OCI-M1 (cell line): ENCODE measurements at regions not wholly inside any gene's neighbourhood (a gene's known extent, or its start where the extent isn't known, plus 50 kb on each side); places are given as distances from the start of the nearest gene placed in this dataset.
"Not testable (repeated sequence)": the region's sequence is repeated elsewhere in the genome, so short reads cannot be mapped to it uniquely, and the experiment has no call there.

Experiments used
- DNase-seq: peaks from one replicate; lab custom pipeline; 2025; lab: John Stamatoyannopoulos, UW

DNA sequence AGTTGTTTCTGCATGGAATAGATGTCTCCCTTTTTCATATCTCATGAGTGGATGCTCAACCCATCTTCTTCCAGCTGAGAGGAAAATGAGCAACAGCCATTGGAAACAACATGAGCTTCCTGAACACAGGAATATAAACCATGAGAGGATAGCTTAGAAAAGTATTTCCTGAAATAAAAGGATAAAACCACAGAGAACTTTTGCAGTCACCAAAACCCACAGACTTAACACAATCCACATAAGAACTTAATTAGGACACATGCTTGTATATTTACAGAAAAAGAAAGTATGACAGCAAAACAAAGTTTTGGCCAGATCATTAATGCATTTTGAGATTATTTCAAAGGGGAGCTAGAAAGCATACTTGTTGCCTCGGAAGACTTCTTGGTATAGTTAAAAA is 180.5 kb upstream of the RASGRP1 start:
- no peak for DNase-seq

DNA sequence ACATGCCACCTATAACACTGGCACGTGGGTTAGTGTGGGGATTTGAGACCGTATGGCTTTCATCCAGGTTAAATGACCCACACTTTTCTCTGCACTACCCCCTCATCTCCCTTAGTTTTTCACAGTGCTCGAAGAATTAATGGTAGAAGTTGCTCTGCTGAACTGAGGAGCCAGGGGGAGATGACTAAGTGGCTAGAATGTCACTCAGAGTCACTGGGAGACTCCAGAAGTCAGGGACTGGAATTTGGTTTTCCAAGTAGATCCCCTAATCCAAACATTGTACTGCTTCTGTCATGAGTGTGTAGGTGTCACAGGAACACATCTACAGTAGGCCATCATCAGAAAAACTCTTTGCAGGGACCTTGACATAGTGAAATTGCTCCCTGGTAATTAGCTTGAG is 181.0 kb upstream of the RASGRP1 start:
- DNase-seq = no peak

- DNase-seq = no peak
These were observed 181.6 kb upstream of the RASGRP1 start for GRCh38 chr15:38746211-38746610.

DNA sequence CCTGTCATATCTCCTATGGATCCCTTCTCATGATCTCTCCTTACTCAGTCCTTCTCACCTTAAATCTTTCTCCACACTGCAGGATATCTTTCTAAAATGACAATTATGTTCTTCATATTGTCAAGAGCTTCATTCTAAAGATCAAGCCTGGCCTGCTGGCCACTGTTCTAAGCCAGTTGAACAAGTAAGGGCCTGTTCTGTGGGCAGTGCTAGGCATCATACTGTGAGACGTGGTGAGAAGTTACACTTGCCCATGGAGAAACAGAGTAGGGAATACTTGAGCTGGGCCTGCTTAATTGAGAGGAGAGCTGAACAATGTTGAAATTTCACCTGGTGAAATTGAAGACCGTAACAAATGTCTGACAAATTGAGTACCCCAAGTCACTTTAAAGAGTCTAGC is 184.1 kb upstream of the RASGRP1 start:
- no peak for DNase-seq

DNA sequence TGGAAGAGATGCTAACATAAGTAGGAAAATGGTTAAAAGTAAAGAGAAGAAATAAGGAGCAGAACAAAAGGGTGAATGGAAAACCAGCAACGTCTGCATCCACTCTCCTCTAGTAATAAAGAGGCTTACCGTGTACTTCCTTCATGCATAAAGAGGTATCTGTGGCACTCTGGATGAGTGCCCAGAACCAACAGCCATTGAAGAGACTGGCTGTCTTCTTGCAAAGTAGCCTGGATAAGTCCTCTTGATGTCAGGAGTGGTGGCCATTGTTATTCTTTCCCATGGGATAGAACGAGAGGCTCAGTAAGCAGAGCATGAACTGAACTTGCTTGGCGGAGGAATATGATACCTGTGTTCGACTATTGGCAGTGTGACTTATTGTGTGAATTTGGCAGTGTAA is 186.2 kb upstream of the RASGRP1 start:
- no peak for DNase-seq

- DNase-seq = no peak
These were observed 191.1 kb upstream of the RASGRP1 start for GRCh38 chr15:38755718-38756117.

GRCh38 chr15:38756441-38756840 is 191.8 kb upstream of the RASGRP1 start:
- DNase-seq = no peak

GRCh38 chr15:38758043-38758442 is 193.4 kb upstream of the RASGRP1 start:
- no peak for DNase-seq

DNA sequence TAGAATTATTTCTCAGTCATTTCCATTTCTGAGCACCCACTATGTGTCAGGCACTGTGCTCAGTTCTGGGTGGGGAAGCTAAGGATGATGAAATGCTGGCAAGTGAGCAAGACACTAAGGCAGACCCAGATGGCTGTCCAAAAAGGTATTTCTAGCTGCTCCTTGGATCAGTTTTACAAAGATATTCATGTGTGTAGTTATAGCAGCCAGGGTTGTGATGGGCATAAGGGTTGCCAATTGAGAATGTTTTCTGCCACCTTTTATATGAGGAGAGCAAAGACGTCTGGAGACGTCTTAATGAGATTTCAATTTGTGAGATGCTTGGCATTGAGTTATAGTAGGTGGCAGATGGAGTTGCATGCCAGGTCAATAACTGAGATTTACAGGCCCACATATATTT is 197.1 kb upstream of the RASGRP1 start:
- no peak for DNase-seq

DNA sequence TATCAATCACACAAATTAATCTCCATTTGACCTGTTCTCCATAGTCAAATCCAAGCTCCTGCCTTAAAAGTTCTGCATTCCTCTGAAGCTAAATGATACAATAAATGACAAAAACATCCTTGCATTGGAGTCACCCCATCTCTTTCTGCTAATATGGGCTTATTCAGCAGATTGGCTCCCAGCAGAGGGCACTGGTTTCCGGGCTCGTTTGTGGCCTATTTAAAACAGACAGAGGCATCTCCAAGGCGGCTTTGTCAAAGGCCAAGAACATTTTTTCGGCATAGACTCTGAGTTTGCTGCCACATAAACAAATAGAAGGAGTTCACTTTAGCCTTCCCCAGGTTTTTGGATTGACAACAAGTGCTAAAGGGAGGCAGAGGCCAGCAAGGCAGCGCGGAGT is 204.4 kb upstream of the RASGRP1 start:
- DNase-seq = peak; percentile 3

DNA sequence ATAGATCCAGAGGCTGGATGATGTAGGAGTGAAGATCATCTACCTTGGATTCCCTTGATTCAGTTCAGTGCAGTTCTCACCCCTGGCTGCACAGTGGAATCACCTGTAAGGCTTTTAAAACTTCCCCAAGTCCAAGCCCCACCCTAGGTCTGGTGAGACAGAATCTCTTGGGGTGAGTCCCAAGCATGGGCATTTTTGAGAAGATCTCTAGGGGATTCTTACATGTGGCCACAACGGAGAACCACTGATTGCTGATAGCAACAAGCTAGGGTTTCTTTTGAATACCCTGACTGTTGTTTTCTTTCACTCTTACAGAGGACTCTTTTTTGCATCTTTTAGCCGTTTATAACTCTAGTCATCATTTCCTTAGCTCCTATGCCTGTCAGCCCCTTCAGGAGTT is 204.9 kb upstream of the RASGRP1 start:
- DNase-seq = no peak

DNA sequence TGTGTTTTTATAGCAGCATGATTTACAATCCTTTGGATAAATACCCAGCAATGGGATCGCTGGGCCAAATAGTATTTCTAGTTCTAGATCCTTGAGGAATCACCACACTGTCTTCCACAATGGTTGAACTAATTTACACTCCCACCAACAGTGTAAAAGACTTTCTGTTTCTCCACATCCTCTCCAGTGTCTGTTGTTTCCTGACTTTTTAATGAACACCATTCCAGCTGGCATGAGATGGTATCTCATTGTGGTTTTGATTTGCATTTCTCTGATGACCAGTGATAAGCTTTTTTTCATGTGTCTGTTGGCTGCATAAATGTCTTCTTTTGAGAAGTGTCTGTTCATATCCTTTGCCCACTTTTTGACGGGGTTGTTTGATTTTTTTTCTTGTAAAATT is 209.5 kb upstream of the RASGRP1 start:
- not testable (repeated sequence) for DNase-seq

DNA sequence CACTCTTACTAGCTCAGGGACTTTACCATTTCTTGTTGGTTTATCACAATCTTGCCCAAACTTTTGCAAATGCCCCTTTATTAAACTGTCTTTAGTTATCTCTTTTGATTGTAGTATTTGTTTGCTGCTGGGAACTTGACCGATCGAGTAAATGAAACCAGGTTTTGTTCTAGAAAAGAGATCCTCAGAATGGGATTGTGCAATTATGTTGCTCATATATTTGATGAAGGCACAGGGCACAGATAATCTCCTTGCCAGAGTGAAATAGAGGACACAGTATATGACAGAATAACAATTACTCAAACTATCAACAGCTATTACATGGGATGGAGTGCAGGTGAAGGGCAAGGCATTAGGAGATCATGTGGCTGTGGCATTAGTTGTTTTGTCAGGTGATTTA is 216.6 kb upstream of the RASGRP1 start:
- no peak for DNase-seq

GRCh38 chr15:38782156-38782555 is 217.5 kb upstream of the RASGRP1 start:
- peak; percentile 1 for DNase-seq

DNA sequence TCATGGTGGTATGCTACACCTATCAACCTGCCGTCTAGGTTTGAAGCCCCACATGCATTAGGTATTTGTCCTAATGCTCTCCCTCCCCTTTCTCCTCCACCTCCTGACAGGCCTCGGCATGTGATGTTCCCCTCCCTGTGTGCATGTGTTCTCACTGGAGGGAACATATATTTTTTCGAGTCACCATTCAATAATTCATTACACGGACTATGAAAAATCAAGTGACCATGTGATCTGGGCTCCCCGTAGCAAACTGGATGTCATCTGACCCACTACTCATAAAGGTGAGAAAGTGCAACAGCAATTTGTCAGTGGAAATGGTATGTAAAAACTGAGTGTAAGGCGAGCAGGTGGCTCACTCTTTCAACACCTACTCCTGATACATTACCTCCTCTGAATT is 224.3 kb upstream of the RASGRP1 start:
- no peak for DNase-seq

DNA sequence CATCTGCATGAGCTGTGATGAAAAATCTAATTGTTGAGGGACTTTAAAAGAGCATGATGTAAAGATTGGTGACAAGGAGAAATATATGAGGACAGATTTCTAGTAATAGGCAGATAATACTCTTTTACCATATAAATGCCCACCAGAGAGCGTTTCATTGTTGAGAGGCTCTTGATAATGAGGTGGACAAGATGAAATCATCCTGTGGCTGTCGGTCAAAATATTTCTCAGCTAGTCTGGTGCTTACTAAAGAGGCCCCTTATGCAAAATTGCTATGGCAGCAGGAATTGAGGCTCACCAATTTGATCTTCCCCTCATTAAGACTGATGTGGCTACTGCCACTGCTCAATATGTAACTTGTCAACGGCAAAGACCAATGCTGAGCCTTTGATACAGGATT is 225.0 kb upstream of the RASGRP1 start:
- DNase-seq = no peak

- no peak for DNase-seq
These were observed 228.7 kb upstream of the RASGRP1 start for GRCh38 chr15:38793206-38793810.

DNA sequence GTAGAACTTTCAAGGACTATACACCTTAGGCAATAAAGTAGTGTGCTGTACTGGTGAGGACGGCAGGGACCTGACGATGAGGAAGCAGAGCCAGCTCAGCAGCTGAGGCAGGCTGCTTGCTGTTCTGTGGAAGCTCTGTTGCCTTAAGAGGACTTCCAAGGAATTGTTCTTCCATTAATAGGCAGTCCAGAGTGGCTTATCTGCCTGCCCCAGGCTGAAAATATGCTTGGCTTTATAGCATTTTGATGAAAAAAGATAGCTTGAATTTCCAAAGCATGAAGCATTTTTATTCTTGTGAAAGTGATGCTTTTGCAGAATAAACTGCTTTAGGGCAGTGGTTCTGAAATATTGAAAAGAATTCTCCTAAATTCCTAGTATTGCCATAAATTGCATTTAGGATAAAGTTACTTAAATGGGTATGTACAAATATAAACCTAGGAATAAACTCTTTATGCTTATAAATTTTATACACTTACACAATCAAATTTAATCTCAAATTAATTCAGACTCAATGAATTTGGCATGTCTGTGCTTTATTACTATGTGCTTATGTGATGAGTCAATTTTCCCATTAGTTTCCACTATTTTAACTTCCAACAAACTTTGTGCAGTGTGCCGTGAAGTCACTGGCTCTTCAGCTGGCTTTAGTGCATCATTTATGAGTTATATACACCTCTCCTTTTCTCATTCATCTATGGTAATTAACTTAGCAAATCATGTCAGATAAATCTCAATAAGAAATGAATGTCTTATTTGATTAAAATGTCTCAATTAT is 231.0 kb upstream of the RASGRP1 start:
- DNase-seq = no peak

DNA sequence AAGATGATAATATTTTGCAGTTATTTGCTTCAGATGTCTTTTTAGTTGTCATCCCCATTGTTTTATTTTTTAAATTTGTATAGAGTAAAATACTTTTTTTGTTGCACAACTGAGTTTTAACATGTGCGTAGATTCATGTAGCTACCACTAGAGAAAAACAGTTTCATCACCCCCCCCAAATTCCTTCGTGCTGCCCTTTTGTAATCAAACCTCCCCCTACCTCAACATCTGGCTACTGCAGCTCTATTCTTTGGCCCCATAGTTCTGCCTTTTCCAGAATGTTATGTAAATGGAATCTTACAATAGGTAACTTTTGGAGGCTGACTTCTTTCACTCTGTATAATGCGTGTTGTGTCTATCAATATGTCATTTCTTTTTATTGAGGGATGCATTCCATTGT is 232.0 kb upstream of the RASGRP1 start:
- no peak for DNase-seq

GRCh38 chr15:38797506-38797905 is 232.9 kb upstream of the RASGRP1 start:
- DNase-seq = not testable (repeated sequence)

GRCh38 chr15:38799202-38799601 is 234.6 kb upstream of the RASGRP1 start:
- peak; percentile 63 for DNase-seq

DNA sequence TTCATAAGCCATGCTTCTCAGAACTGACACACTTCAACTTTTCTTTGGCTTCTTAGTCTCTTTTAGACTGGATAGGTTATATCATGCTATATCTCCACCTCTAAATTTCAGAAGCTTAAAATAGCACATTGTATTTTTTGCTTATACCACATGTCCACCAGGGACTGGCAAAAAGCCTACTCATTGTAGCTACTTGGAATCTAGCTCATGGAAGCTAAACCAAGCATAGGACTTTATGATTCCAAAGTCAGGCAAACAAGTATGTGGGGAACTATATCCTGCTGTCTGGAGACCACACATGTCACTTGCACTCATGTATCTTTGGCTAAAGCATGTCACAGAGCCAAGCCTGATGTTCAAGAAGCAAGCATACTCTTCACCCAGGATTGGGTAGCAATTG is 245.0 kb upstream of the RASGRP1 start:
- DNase-seq = no peak

DNA sequence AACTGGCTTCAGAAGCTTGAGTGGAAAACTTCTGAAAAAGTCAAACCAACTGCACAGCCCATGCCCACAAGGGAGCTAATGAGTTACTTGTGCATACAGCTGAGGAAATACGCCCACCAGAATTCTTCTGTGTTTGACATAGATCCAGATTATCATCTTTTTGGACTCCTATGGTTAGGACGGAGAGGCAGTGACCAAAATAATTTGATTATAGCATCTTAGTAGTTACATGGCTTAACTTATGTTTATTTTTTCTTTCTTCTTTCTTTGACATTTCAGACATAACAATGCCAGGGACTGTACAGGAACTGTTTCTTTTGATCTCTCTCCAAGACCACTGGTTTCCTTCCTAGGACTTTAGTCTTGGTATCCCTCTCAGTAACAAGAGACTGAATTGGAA is 246.1 kb upstream of the RASGRP1 start:
- no peak for DNase-seq

- DNase-seq = not testable (repeated sequence)
These were observed 249.6 kb upstream of the RASGRP1 start for GRCh38 chr15:38814254-38814653.
